ENCODE measurements at regions not wholly inside any gene's neighbourhood (a gene's known extent, or its start where the extent isn't known, plus 50 kb on each side); places are given as distances from the start of the nearest gene placed in this dataset.

- no peak overlapping the region for H2AFZ ChIP-seq (replicated peaks)
- no peaks in the 10 kb centered on the region for H3K79me2 ChIP-seq (ENCODE audit: low read depth)
- Mint-ChIP-seq H3K9me3 (no peaks in the 10 kb centered on the region), H3K4me1 (peaks cover 3% of the 10 kb centered on the region), H3K4me3 (no peak overlapping the region), H3K27ac (no peak overlapping the region), H3K27me3 (ENCODE audit: insufficient read depth, low read depth) (peaks cover 3% of the 10 kb centered on the region), H3K36me3 (no peaks in the 10 kb centered on the region)
- no peaks in the 10 kb centered on the region for H3K4me1 ChIP-seq
- H3K9ac ChIP-seq: no peak overlapping the region
- H3K27me3 ChIP-seq: no peaks in the 10 kb centered on the region
- TF ChIP-seq EZH2phosphoT487 (IDR thresholded peaks at IDR 0.05) (no peak), CTCF (IDR thresholded peaks at IDR 0.05) (no peak), EZH2 (IDR thresholded peaks at IDR 0.05) (no peak)
- no peak for DNase-seq (ENCODE audit: low spot score)
- H3K4me2 ChIP-seq: no peak overlapping the region
- H3K9me3 ChIP-seq (ENCODE audit: low read depth): no peaks in the 10 kb centered on the region
- H4K20me1 ChIP-seq (ENCODE audit: low read depth): no peaks in the 10 kb centered on the region
- no peaks in the 10 kb centered on the region for H3K36me3 ChIP-seq
- no peaks in the 10 kb centered on the region for H3F3A ChIP-seq (ENCODE audit: low read depth)
- H3K4me3 ChIP-seq: no peak overlapping the region
- H3K27ac ChIP-seq: no peak overlapping the region
These were observed 81.6 kb upstream of the OPRM1 start for GRCh38 chr6:153957394-153957793.

- Mint-ChIP-seq H3K27ac (no peak overlapping the region), H3K36me3 (no peaks in the 10 kb centered on the region), H3K27me3 (ENCODE audit: insufficient read depth, low read depth) (peaks cover 3% of the 10 kb centered on the region), H3K9me3 (no peaks in the 10 kb centered on the region), H3K4me1 (peaks cover 3% of the 10 kb centered on the region), H3K4me3 (no peak overlapping the region)
- Histone ChIP-seq H3F3A (ENCODE audit: low read depth) (no peaks in the 10 kb centered on the region), H3K27me3 (no peaks in the 10 kb centered on the region), H3K36me3 (no peaks in the 10 kb centered on the region), H3K4me1 (no peaks in the 10 kb centered on the region), H4K20me1 (ENCODE audit: low read depth) (no peaks in the 10 kb centered on the region), H3K79me2 (ENCODE audit: low read depth) (no peaks in the 10 kb centered on the region), H3K27ac (no peak overlapping the region), H3K9me3 (ENCODE audit: low read depth) (no peaks in the 10 kb centered on the region), H2AFZ (replicated peaks) (no peak overlapping the region), H3K4me3 (no peak overlapping the region), H3K9ac (no peak overlapping the region), H3K4me2 (no peak overlapping the region)
- TF ChIP-seq EZH2phosphoT487 (IDR thresholded peaks at IDR 0.05): no peak
- no peak for TF ChIP-seq CTCF (IDR thresholded peaks at IDR 0.05)
- TF ChIP-seq EZH2 (IDR thresholded peaks at IDR 0.05): no peak
- DNase-seq (ENCODE audit: low spot score): no peak
These were observed 82.2 kb upstream of the OPRM1 start for GRCh38 chr6:153956808-153957207.

- DNase-seq (ENCODE audit: low spot score): no peak
- peaks cover 2% of the 10 kb centered on the region for H3K27me3 Mint-ChIP-seq (ENCODE audit: insufficient read depth, low read depth)
- H3K9me3 Mint-ChIP-seq: no peaks in the 10 kb centered on the region
- Histone ChIP-seq H2AFZ (replicated peaks) (no peak overlapping the region), H3K36me3 (no peaks in the 10 kb centered on the region), H3F3A (ENCODE audit: low read depth) (no peaks in the 10 kb centered on the region), H3K79me2 (ENCODE audit: low read depth) (no peaks in the 10 kb centered on the region), H3K9me3 (ENCODE audit: low read depth) (no peaks in the 10 kb centered on the region), H3K4me1 (peaks cover under 1% of the 10 kb centered on the region), H3K4me3 (no peak overlapping the region), H4K20me1 (ENCODE audit: low read depth) (no peaks in the 10 kb centered on the region), H3K9ac (no peak overlapping the region), H3K4me2 (no peak overlapping the region), H3K27ac (no peak overlapping the region), H3K27me3 (no peaks in the 10 kb centered on the region)
- H3K4me1 Mint-ChIP-seq: peaks cover 6% of the 10 kb centered on the region
- no peak overlapping the region for H3K4me3 Mint-ChIP-seq
- no peaks in the 10 kb centered on the region for H3K36me3 Mint-ChIP-seq
- H3K27ac Mint-ChIP-seq: no peak overlapping the region
- no peak for TF ChIP-seq CTCF (IDR thresholded peaks at IDR 0.05)
These were observed 89.4 kb upstream of the OPRM1 start for GRCh38 chr6:153949616-153950015.

All from neural progenitor cell (in vitro differentiated cells).